Prostate gland (tissue), 2 donors: ENCODE measurements at regions not wholly inside any gene's neighbourhood (a gene's known extent, or its start where the extent isn't known, plus 50 kb on each side); places are given as distances from the start of the nearest gene placed in this dataset.

ENCODE experiments used
- DNase-seq: peaks from one replicate; pipeline ENCODE4 v3.0.0-alpha.2; 2019; ENCODE audit warnings: low spot score
- H3K27ac ChIP-seq, 2 donors: fragments of 200-600 bp; sonication (generic); 2 replicates each; pipeline ENCODE4 v1.5.1; 2017 to 2019
- H3K27me3 ChIP-seq: fragments of 200-600 bp; sonication (generic); replicated peaks from 2 replicates; pipeline ENCODE4 v1.5.1; 2019; ENCODE audit not compliant: insufficient read depth
- H3K36me3 ChIP-seq, 2 donors: fragments of 200-600 bp; sonication (generic); 1 replicate in 1 of 2; 2 replicates in 1 of 2; pipeline versions ENCODE4 v1.5.1 to v1.8.1; 2017 to 2019
- H3K4me1 ChIP-seq: fragments of 200-600 bp; sonication (generic); replicated peaks from 2 replicates; pipeline ENCODE4 v1.5.1; 2019
- H3K4me3 ChIP-seq, 2 donors: fragments of 200-600 bp; sonication (generic); 2 replicates each; pipeline ENCODE4 v1.5.1; 2017 to 2019
- H3K9me3 ChIP-seq: fragments of 200-600 bp; sonication (generic); 2 replicates; pipeline ENCODE4 v1.5.1; 2017
- POLR2A ChIP-seq: fragments of 450-650 bp; IDR thresholded peaks from one replicate; pipeline ENCODE4 v1.6.1; 2016; ENCODE audit warnings: antibody characterized with exemption, mild to moderate bottlenecking
- POLR2AphosphoS5 ChIP-seq: sonication (generic); formaldehyde crosslinking; IDR thresholded peaks from one replicate; pipeline ENCODE4 v1.6.1; 2017; ENCODE audit warnings: antibody characterized with exemption
- WGBS: methylation state at CpG from one replicate; pipeline ENCODE4 v1.1.5; 2018; 5-methylcytosine and 5-hydroxymethylcytosine counted together
- intact Hi-C: fragments of 100-400 bp; cut with DNase I; formaldehyde crosslinking; loops from one replicate; pipeline ENCODE4 v1.14.2; 2022
- TF ChIP-seq, protein P1 (sequence below), 4 experiments: fragments of 200-600 bp in 2 of 4; fragments of 450-650 bp in 2 of 4; sonication (generic) in 2 of 4; IDR thresholded peaks; 1 replicate in 3 of 4; 2 replicates in 1 of 4; pipeline ENCODE4 v1.5.1; 2016 to 2019; ENCODE audit warnings: antibody characterized with exemption in 4 of 4, mild to moderate bottlenecking in 2 of 4, moderate library complexity in 2 of 4

DNA sequence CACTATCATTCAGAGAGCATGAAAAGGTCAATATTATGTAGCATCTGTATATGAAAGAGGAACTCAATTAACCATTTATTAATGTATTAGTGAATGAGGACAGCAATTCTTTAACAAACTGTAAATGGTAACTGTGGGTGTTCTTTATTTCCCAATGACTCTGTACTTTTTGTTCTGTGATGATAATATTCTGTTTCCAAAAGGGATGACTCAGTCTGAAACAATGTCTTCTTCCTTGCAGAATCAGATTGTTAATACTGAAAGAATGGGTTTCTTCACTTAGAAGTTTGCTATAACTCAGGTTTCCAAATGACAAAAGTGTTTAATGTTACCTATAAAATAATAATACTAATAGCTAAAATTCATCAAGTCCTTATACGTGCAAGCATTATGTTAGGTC, 1518.7 kb upstream of the WWC1 start:
- Histone ChIP-seq H3K27me3 (no peaks in the 10 kb centered on the region), H3K27ac (no peak overlapping the region), H3K4me1 (no peaks in the 10 kb centered on the region), H3K36me3 (no peaks in the 10 kb centered on the region), H3K4me3 (no peak overlapping the region), H3K9me3 (no peaks in the 10 kb centered on the region)
- WGBS: 13% methylated on average over 1 of the region's 1 CpG
- intact Hi-C loops: no loop called here
- no peak for DNase-seq
- no peak for TF ChIP-seq POLR2AphosphoS5

DNA sequence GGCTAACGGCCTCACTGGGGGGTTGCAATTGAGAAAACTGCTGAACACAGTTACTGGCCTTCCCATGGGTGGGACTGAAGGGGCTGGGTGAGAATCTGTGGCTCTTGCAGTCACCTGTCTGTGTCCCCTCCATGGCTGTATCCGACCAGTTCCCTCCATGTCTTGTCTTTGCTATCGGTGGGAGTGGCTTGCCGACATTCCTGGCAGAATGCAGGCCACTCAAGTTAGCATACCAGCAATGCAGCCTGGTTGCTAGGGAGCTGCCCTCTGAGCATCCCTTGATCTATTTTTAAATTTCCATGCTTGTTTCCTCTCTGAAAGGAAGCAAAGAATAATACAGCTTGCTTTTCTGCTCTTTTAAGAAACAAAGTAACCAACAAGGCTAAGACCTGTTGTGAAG, 1509.7 kb upstream of the WWC1 start:
- Histone ChIP-seq H3K27ac (no peak overlapping the region), H3K4me1 (no peaks in the 10 kb centered on the region), H3K36me3 (no peaks in the 10 kb centered on the region), H3K27me3 (no peaks in the 10 kb centered on the region), H3K4me3 (no peak overlapping the region), H3K9me3 (no peaks in the 10 kb centered on the region)
- DNase-seq: no peak
- 28% methylated on average over 4 of the region's 4 CpGs for WGBS
- intact Hi-C loops: no loop called here
- TF ChIP-seq POLR2A (no peak), POLR2AphosphoS5 (no peak)
- TF ChIP-seq, protein P1, sequence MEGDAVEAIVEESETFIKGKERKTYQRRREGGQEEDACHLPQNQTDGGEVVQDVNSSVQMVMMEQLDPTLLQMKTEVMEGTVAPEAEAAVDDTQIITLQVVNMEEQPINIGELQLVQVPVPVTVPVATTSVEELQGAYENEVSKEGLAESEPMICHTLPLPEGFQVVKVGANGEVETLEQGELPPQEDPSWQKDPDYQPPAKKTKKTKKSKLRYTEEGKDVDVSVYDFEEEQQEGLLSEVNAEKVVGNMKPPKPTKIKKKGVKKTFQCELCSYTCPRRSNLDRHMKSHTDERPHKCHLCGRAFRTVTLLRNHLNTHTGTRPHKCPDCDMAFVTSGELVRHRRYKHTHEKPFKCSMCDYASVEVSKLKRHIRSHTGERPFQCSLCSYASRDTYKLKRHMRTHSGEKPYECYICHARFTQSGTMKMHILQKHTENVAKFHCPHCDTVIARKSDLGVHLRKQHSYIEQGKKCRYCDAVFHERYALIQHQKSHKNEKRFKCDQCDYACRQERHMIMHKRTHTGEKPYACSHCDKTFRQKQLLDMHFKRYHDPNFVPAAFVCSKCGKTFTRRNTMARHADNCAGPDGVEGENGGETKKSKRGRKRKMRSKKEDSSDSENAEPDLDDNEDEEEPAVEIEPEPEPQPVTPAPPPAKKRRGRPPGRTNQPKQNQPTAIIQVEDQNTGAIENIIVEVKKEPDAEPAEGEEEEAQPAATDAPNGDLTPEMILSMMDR (IDR thresholded peaks at IDR 0.05): no peak

GRCh38 chr5:166784545-166785078, 1506.8 kb upstream of the WWC1 start:
- Histone ChIP-seq H3K36me3 (no peaks in the 10 kb centered on the region), H3K27ac (no peak overlapping the region), H3K4me3 (no peak overlapping the region), H3K27me3 (no peaks in the 10 kb centered on the region), H3K4me1 (no peaks in the 10 kb centered on the region), H3K9me3 (no peaks in the 10 kb centered on the region)
- TF ChIP-seq POLR2A (no peak), POLR2AphosphoS5 (no peak)
- TF ChIP-seq, protein P1 (IDR thresholded peaks at IDR 0.05): no peak
- no peak for DNase-seq
- over 99% methylated on average over 29 of the region's 29 CpGs for WGBS
- intact Hi-C loops: no loop called here

DNA sequence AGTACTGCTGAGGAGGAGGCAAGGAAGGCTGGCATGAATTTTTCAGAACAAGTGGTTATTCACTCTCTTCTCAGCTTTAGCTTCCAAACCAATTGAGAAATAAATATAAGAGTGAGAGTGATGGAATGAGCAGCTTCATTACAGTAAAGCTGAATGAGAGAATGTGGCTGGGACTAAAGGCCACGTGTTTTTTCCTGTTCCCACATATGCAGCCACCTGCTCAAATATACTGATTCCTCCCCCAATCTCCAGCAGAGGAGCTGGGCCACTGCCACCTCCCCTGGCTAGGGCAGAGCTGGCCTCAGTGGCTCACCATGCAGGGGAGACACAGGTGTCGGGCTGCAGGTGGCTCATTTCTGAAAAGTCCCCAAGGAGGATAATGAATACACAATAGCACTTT, 1505.3 kb upstream of the WWC1 start:
- Histone ChIP-seq H3K27ac (no peak overlapping the region), H3K4me3 (no peak overlapping the region), H3K4me1 (no peaks in the 10 kb centered on the region), H3K9me3 (no peaks in the 10 kb centered on the region), H3K36me3 (no peaks in the 10 kb centered on the region), H3K27me3 (no peaks in the 10 kb centered on the region)
- intact Hi-C loops: no loop called here
- TF ChIP-seq POLR2A: no peak
- TF ChIP-seq POLR2AphosphoS5: no peak
- TF ChIP-seq, protein P1 (IDR thresholded peaks at IDR 0.05): no peak
- WGBS: 90% methylated on average over 2 of the region's 2 CpGs
- no peak for DNase-seq

- TF ChIP-seq, protein P1 (IDR thresholded peaks at IDR 0.05): no peak
- TF ChIP-seq POLR2AphosphoS5: no peak
- no peak for TF ChIP-seq POLR2A
- no peak overlapping the region for H3K27ac ChIP-seq
- intact Hi-C loops: no loop called here
- 86% methylated on average over 8 of the region's 8 CpGs for WGBS
- H3K4me3 ChIP-seq: no peak overlapping the region
- no peaks in the 10 kb centered on the region for H3K36me3 ChIP-seq
- H3K27me3 ChIP-seq: no peaks in the 10 kb centered on the region
- no peaks in the 10 kb centered on the region for H3K4me1 ChIP-seq
- no peaks in the 10 kb centered on the region for H3K9me3 ChIP-seq
- no peak for DNase-seq
Measured at GRCh38 chr5:166786889-166787288, 1504.6 kb upstream of the WWC1 start.
